ENCODE measurements at regions not wholly inside any gene's neighbourhood (a gene's known extent, or its start where the extent isn't known, plus 50 kb on each side); places are given as distances from the start of the nearest gene placed in this dataset.

DNA sequence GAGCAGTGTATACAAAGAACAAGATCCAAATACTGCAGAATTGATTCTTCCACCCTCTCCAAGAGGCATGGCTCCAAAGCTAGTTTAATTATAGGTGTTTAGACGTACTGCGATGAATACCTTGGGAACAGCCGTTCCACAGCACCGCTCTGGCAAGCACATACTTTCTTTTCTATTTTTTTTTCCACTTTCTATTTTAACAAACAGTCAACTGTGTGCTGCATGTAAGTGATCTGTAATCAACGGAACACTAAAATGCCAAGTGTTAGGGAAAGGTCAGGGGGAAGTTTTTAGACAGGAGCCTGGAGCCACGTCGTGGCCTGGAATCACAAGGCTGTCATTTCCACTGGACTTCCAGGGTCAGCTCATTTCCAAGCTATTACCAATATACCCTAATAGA is 486.4 kb upstream of the DAB1 start:
- no peak for TF ChIP-seq TEAD4 (IDR thresholded peaks at IDR 0.05)
- TF ChIP-seq, protein P1, sequence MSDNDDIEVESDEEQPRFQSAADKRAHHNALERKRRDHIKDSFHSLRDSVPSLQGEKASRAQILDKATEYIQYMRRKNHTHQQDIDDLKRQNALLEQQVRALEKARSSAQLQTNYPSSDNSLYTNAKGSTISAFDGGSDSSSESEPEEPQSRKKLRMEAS (IDR thresholded peaks at IDR 0.05): no peak
- no peak for TF ChIP-seq RAD21 (IDR thresholded peaks at IDR 0.05; ENCODE audit: low read depth)
- TF ChIP-seq NFIC (IDR thresholded peaks at IDR 0.05): no peak
- TF ChIP-seq EP300 (IDR thresholded peaks at IDR 0.05; ENCODE audit: borderline replicate concordance): no peak
- TF ChIP-seq, protein P2, sequence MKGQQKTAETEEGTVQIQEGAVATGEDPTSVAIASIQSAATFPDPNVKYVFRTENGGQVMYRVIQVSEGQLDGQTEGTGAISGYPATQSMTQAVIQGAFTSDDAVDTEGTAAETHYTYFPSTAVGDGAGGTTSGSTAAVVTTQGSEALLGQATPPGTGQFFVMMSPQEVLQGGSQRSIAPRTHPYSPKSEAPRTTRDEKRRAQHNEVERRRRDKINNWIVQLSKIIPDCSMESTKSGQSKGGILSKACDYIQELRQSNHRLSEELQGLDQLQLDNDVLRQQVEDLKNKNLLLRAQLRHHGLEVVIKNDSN (IDR thresholded peaks at IDR 0.05): no peak
- TF ChIP-seq CREB1 (IDR thresholded peaks at IDR 0.05; ENCODE audit: low read depth): no peak
- no peak for TF ChIP-seq CEBPB (IDR thresholded peaks at IDR 0.05)

DNA sequence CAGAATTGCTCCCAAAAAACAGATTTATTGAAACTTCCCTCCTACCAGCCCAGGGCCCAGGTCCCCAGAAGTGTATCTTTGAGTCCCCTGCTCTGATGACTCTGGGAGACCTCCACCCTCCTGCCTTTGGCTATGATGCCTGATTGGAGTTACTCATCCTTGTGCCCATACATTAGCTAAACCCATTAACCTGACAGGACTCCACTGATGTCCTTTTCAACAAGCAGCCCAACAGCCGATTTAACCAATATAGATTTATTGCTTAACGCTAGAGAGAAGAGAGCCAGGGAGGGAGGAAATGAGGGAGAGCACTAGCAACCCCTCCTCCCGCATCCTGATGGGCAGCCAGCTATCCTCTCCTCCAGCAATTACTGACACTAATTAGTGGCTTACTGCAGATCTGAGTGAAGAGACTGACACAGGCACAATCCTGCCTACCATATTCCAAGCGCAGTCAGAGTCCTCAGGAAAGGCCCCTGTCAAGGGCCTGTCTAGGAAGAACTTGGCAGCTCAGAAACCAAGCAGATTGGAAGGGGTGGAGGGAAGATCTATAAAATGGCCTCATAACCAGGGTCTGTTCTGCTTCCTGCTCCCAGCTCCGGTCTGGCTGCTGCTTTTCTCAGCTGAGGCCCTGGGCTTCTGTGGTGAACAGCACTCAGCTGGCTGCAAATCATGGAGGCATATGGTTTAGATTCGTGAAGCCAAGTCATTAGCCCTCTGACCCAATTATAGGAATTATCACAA is 484.5 kb upstream of the DAB1 start:
- TF ChIP-seq, protein P3, sequence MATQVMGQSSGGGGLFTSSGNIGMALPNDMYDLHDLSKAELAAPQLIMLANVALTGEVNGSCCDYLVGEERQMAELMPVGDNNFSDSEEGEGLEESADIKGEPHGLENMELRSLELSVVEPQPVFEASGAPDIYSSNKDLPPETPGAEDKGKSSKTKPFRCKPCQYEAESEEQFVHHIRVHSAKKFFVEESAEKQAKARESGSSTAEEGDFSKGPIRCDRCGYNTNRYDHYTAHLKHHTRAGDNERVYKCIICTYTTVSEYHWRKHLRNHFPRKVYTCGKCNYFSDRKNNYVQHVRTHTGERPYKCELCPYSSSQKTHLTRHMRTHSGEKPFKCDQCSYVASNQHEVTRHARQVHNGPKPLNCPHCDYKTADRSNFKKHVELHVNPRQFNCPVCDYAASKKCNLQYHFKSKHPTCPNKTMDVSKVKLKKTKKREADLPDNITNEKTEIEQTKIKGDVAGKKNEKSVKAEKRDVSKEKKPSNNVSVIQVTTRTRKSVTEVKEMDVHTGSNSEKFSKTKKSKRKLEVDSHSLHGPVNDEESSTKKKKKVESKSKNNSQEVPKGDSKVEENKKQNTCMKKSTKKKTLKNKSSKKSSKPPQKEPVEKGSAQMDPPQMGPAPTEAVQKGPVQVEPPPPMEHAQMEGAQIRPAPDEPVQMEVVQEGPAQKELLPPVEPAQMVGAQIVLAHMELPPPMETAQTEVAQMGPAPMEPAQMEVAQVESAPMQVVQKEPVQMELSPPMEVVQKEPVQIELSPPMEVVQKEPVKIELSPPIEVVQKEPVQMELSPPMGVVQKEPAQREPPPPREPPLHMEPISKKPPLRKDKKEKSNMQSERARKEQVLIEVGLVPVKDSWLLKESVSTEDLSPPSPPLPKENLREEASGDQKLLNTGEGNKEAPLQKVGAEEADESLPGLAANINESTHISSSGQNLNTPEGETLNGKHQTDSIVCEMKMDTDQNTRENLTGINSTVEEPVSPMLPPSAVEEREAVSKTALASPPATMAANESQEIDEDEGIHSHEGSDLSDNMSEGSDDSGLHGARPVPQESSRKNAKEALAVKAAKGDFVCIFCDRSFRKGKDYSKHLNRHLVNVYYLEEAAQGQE (IDR thresholded peaks at IDR 0.05; ENCODE audit: low read depth): no peak
- TF ChIP-seq TEAD4 (IDR thresholded peaks at IDR 0.05): no peak
- TF ChIP-seq CEBPB (IDR thresholded peaks at IDR 0.05): no peak
- no peak for TF ChIP-seq NFIC (IDR thresholded peaks at IDR 0.05)
- no peak for TF ChIP-seq EGR1 (IDR thresholded peaks at IDR 0.05)
- no peak for TF ChIP-seq EP300 (IDR thresholded peaks at IDR 0.05; ENCODE audit: borderline replicate concordance)
- TF ChIP-seq, protein P2 (IDR thresholded peaks at IDR 0.05): no peak
- TF ChIP-seq YY1 (IDR thresholded peaks at IDR 0.05; ENCODE audit: low read depth): no peak
- TF ChIP-seq RAD21 (IDR thresholded peaks at IDR 0.05; ENCODE audit: low read depth): no peak
- no peak for TF ChIP-seq FOXM1 (IDR thresholded peaks at IDR 0.05; ENCODE audit: borderline replicate concordance, low read depth)

DNA sequence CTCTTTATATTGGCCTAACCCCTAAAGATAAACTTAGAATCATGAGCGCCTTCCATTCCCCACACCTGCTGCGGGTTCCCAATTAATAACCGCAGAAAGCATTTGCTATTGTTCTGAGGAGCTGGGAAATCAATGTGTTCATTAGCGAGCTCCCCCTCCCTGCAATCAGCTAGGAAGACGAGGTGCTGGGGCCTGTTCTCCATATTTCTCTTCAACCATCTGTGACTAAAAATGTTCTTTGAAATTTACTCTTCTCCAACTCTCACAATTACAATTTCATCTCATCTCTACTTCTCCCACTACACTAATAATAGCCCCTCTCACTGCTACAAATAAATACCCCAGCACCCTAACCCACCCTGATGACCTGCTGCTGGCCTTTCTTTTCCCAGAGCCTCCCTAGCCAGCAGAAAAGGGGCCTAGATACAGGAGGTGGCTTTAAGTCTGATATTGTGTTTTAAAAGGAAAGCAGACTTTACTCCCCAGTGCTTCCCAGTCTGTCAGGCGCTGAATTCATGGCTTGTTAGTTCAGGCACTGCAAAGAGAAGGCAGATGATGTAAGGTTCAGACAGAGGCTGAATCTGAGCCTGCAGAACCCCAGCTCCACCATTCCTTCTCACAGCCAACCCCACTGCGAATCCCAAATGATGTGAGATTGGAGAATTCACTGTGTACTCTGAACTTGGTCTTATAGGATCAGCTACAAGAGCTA is 477.5 kb upstream of the DAB1 start:
- TF ChIP-seq RAD21 (IDR thresholded peaks at IDR 0.05; ENCODE audit: low read depth) (no peak), EP300 (IDR thresholded peaks at IDR 0.05; ENCODE audit: borderline replicate concordance) (no peak), EGR1 (IDR thresholded peaks at IDR 0.05) (no peak), CEBPB (IDR thresholded peaks at IDR 0.05) (no peak)
- TF ChIP-seq, protein P1 (IDR thresholded peaks at IDR 0.05): no peak

DNA sequence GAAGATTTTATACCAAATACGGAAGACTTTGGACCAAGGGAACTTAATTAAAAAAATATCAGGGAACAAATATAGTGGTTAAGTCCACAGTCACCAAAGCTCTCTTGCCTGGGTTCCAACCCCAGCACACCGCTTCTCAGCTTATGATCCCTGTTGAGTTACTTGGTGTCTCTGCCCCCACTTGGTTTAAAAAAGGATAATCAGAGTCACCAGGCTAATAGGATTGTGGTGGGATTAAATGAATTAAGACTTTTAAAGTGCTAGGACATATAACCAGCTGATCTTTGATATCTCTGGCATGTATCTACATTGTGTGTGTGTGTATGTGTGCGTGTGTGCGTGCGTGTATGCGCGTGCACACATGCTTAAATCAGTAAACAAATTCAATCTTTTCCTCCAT is 474.7 kb upstream of the DAB1 start:
- TF ChIP-seq, protein P1 (IDR thresholded peaks at IDR 0.05): no peak
- TF ChIP-seq YY1 (IDR thresholded peaks at IDR 0.05; ENCODE audit: low read depth): no peak
- TF ChIP-seq NFIC (IDR thresholded peaks at IDR 0.05): no peak
- TF ChIP-seq FOXM1 (IDR thresholded peaks at IDR 0.05; ENCODE audit: borderline replicate concordance, low read depth): no peak
- TF ChIP-seq EGR1 (IDR thresholded peaks at IDR 0.05): no peak
- TF ChIP-seq, protein P2 (IDR thresholded peaks at IDR 0.05): no peak
- TF ChIP-seq TEAD4 (IDR thresholded peaks at IDR 0.05): no peak
- no peak for TF ChIP-seq CEBPB (IDR thresholded peaks at IDR 0.05)
- no peak for TF ChIP-seq RAD21 (IDR thresholded peaks at IDR 0.05; ENCODE audit: low read depth)
- no peak for TF ChIP-seq TAF1 (IDR thresholded peaks at IDR 0.05; ENCODE audit: low read depth)
- TF ChIP-seq CREB1 (IDR thresholded peaks at IDR 0.05; ENCODE audit: low read depth): no peak
- no peak for TF ChIP-seq EP300 (IDR thresholded peaks at IDR 0.05; ENCODE audit: borderline replicate concordance)

DNA sequence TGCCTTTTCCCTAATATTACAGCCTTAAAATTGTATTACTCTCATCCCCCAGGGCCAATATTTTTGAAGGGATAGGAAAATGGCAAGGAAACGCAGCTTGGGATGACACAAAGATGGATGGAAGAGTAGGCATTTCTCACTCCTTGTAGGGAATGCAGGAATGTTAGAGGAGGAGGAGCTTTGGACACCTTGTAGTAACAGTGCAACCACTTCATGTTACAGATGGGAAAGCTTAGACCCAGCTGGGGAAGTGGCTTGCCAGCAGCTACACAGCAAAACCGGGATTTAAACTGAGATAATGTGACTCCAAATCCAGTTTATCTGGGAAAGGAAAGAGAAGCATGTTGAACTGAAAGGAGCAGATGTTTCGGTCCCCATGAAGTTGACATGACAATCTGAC is 473.7 kb upstream of the DAB1 start:
- TF ChIP-seq TCF12 (IDR thresholded peaks at IDR 0.05; ENCODE audit: low read depth) (no peak), TAF1 (IDR thresholded peaks at IDR 0.05; ENCODE audit: low read depth) (no peak), FOXM1 (IDR thresholded peaks at IDR 0.05; ENCODE audit: borderline replicate concordance, low read depth) (no peak), ZBTB7A (IDR thresholded peaks at IDR 0.05; ENCODE audit: low read depth) (no peak), YY1 (IDR thresholded peaks at IDR 0.05; ENCODE audit: low read depth) (no peak)
- TF ChIP-seq, protein P2 (IDR thresholded peaks at IDR 0.05): no peak

DNA sequence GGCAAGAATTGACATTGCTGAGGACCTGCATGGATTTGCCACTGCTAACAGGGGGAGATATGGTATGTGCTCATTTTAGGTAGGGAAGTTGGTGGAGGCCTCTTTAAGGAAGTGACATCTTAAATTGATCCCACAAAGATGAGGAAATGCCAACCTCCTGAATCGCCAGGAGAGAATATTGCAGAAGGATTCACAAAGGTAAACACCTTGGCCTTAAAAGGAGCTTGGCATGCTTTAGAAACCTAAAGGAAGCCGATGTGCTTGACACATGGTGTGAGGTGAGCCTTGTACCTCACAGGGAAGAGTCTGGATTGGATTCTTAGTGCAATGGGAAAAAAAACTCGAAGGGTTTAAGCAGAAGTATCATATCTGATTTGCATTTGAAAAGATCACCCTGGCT is 470.5 kb upstream of the DAB1 start:
- no peak for TF ChIP-seq EP300 (IDR thresholded peaks at IDR 0.05; ENCODE audit: borderline replicate concordance)
- TF ChIP-seq CREB1 (IDR thresholded peaks at IDR 0.05; ENCODE audit: low read depth): no peak
- no peak for TF ChIP-seq YY1 (IDR thresholded peaks at IDR 0.05; ENCODE audit: low read depth)
- no peak for TF ChIP-seq TEAD4 (IDR thresholded peaks at IDR 0.05)
- no peak for TF ChIP-seq FOXM1 (IDR thresholded peaks at IDR 0.05; ENCODE audit: borderline replicate concordance, low read depth)
- no peak for TF ChIP-seq TCF12 (IDR thresholded peaks at IDR 0.05; ENCODE audit: low read depth)
- TF ChIP-seq, protein P1 (IDR thresholded peaks at IDR 0.05): no peak
- TF ChIP-seq TAF1 (IDR thresholded peaks at IDR 0.05; ENCODE audit: low read depth): no peak
- TF ChIP-seq RAD21 (IDR thresholded peaks at IDR 0.05; ENCODE audit: low read depth): no peak
- TF ChIP-seq, protein P2 (IDR thresholded peaks at IDR 0.05): no peak
- no peak for TF ChIP-seq EGR1 (IDR thresholded peaks at IDR 0.05)

Measured in Ishikawa (cell line).